Breast epithelium (tissue), 4 donors: ENCODE measurements at regions not wholly inside any gene's neighbourhood (a gene's known extent, or its start where the extent isn't known, plus 50 kb on each side); places are given as distances from the start of the nearest gene placed in this dataset.

Experiments used
- DNase-seq, 2 donors: peaks; one replicate each; pipeline ENCODE4 v3.0.0-alpha.2; 2019; ENCODE audit warnings: low spot score in 2 of 2
- H3K27ac ChIP-seq, 2 donors: fragments of 200-600 bp; sonication (generic) in 1 of 2; one replicate each; pipeline ENCODE4 v1.5.1; 2016 to 2019; ENCODE audit warnings: mild to moderate bottlenecking in 1 of 2
- H3K27me3 ChIP-seq, 2 donors: fragments of 200-600 bp; sonication (generic) in 1 of 2; one replicate each; pipeline versions ENCODE4 v1.5.1 to v1.6.0; 2017 to 2019; ENCODE audit warnings: control low read depth in 1 of 2, mild to moderate bottlenecking in 1 of 2
- H3K36me3 ChIP-seq: fragments of 200-600 bp; one replicate; pipeline ENCODE4 v1.5.1; 2019
- H3K4me1 ChIP-seq, 2 donors: fragments of 200-600 bp; sonication (generic); one replicate each; pipeline ENCODE4 v1.5.1; 2016 to 2019; ENCODE audit warnings: control low read depth in 1 of 2
- H3K4me3 ChIP-seq, 3 donors: fragments of 200-600 bp; sonication (generic); 1 replicate in 2 of 3; 2 replicates in 1 of 3; pipeline ENCODE4 v1.5.1; 2016 to 2019; ENCODE audit warnings: mild to moderate bottlenecking in 3 of 3, moderate library complexity in 2 of 3
- H3K9me3 ChIP-seq, 2 donors: fragments of 200-600 bp; sonication (generic) in 1 of 2; one replicate each; pipeline ENCODE4 v1.5.1; 2016 to 2019; ENCODE audit warnings: control low read depth in 1 of 2
- CTCF ChIP-seq, 3 donors: fragments of 450-650 bp; IDR thresholded peaks; one replicate each; pipeline ENCODE4 v1.5.1; 2016 to 2017; ENCODE audit warnings: antibody characterized with exemption in 3 of 3, mild to moderate bottlenecking in 3 of 3, moderate library complexity in 3 of 3
- POLR2A ChIP-seq: fragments of 450-650 bp; IDR thresholded peaks from one replicate; pipeline ENCODE4 v1.6.1; 2016; ENCODE audit warnings: antibody characterized with exemption, mild to moderate bottlenecking, moderate library complexity
- POLR2AphosphoS5 ChIP-seq, 3 donors: sonication (generic); formaldehyde crosslinking; IDR thresholded peaks; one replicate each; pipeline ENCODE4 v1.6.1; 2017; ENCODE audit warnings: antibody characterized with exemption in 3 of 3
- intact Hi-C: fragments of 100-400 bp; cut with DNase I; formaldehyde crosslinking; loops from one replicate; pipeline ENCODE4 v1.15.1; 2023; ENCODE audit warnings: low total_unique reads

GRCh38 chr9:28839778-28840430 lies 1266.6 kb upstream of the C9orf72 start:
- no peaks in the 10 kb centered on the region for H3K36me3 ChIP-seq
- H3K4me1 ChIP-seq = no peaks in the 10 kb centered on the region
- H3K27ac ChIP-seq = no peak overlapping the region
- TF ChIP-seq POLR2A (no peak), POLR2AphosphoS5 (IDR thresholded peaks at IDR 0.05) (no peak), CTCF (IDR thresholded peaks at IDR 0.05) (no peak)
- DNase-seq = no peak
- H3K27me3 ChIP-seq = no peaks in the 10 kb centered on the region
- intact Hi-C loops = loop anchor here (10.0 kb wide), 1 partner anchor 1705 kb away; no protein-coding TSS in a partner anchor
- no peak overlapping the region for H3K4me3 ChIP-seq
- H3K9me3 ChIP-seq = peaks cover 0 to 15% of the 10 kb centered on the region in 2 donors

- TF ChIP-seq POLR2AphosphoS5 (IDR thresholded peaks at IDR 0.05) (no peak), CTCF (IDR thresholded peaks at IDR 0.05) (no peak), POLR2A (no peak)
- H3K4me3 ChIP-seq = no peak overlapping the region
- H3K27me3 ChIP-seq = no peaks in the 10 kb centered on the region
- no peaks in the 10 kb centered on the region for H3K4me1 ChIP-seq
- DNase-seq = no peak
- H3K9me3 ChIP-seq = peaks cover 0 to 15% of the 10 kb centered on the region in 2 donors
- H3K27ac ChIP-seq = no peak overlapping the region
- H3K36me3 ChIP-seq = no peaks in the 10 kb centered on the region
- intact Hi-C loops = loop anchor here (10.0 kb wide), 1 partner anchor 1703 kb away; no protein-coding TSS in a partner anchor
Observed at GRCh38 chr9:28841775-28842174, 1268.5 kb upstream of the C9orf72 start.

- Histone ChIP-seq H3K36me3 (no peaks in the 10 kb centered on the region), H3K27me3 (no peaks in the 10 kb centered on the region), H3K4me1 (no peaks in the 10 kb centered on the region), H3K4me3 (no peak overlapping the region), H3K9me3 (no peaks in the 10 kb centered on the region), H3K27ac (no peak overlapping the region)
- no peak for DNase-seq
- intact Hi-C loops = loop anchor here (10.0 kb wide), 1 partner anchor 1697 kb away; no protein-coding TSS in a partner anchor
- TF ChIP-seq POLR2A (no peak), POLR2AphosphoS5 (IDR thresholded peaks at IDR 0.05) (no peak), CTCF (IDR thresholded peaks at IDR 0.05) (no peak)
Observed at GRCh38 chr9:28847331-28847730, 1274.0 kb upstream of the C9orf72 start.

- no peak for DNase-seq
- no peak overlapping the region for H3K4me3 ChIP-seq
- intact Hi-C loops = loop anchor here (10.0 kb wide), 1 partner anchor 1696 kb away; no protein-coding TSS in a partner anchor
- H3K36me3 ChIP-seq = no peaks in the 10 kb centered on the region
- no peak overlapping the region for H3K27ac ChIP-seq
- no peaks in the 10 kb centered on the region for H3K4me1 ChIP-seq
- TF ChIP-seq POLR2A (no peak), POLR2AphosphoS5 (IDR thresholded peaks at IDR 0.05) (no peak), CTCF (IDR thresholded peaks at IDR 0.05) (no peak)
- no peaks in the 10 kb centered on the region for H3K9me3 ChIP-seq
- no peaks in the 10 kb centered on the region for H3K27me3 ChIP-seq
Observed at GRCh38 chr9:28848671-28849070, 1275.4 kb upstream of the C9orf72 start.

GRCh38 chr9:28853477-28853876 lies 1280.2 kb upstream of the C9orf72 start:
- TF ChIP-seq CTCF (IDR thresholded peaks at IDR 0.05) (no peak), POLR2A (no peak), POLR2AphosphoS5 (IDR thresholded peaks at IDR 0.05) (no peak)
- no peak overlapping the region for H3K27ac ChIP-seq
- no peak overlapping the region for H3K4me3 ChIP-seq
- no peak for DNase-seq
- intact Hi-C loops = no loop called here
- H3K27me3 ChIP-seq = no peaks in the 10 kb centered on the region
- H3K36me3 ChIP-seq = no peaks in the 10 kb centered on the region
- H3K4me1 ChIP-seq = no peaks in the 10 kb centered on the region
- H3K9me3 ChIP-seq = no peaks in the 10 kb centered on the region
